GM21360 (cell line): ENCODE measurements at regions not wholly inside any gene's neighbourhood (a gene's known extent, or its start where the extent isn't known, plus 50 kb on each side); places are given as distances from the start of the nearest gene placed in this dataset.
"Not testable (repeated sequence)": the region's sequence is repeated elsewhere in the genome, so short reads cannot be mapped to it uniquely, and the experiment has no call there.

Experiments
- ATAC-seq: cut with Tn5 transposase; IDR thresholded peaks from one replicate; pipeline ENCODE4 v1.9.1; 2021; ENCODE audit warnings: mild to moderate bottlenecking, moderate library complexity; ENCODE audit not compliant: unreplicated experiment

DNA sequence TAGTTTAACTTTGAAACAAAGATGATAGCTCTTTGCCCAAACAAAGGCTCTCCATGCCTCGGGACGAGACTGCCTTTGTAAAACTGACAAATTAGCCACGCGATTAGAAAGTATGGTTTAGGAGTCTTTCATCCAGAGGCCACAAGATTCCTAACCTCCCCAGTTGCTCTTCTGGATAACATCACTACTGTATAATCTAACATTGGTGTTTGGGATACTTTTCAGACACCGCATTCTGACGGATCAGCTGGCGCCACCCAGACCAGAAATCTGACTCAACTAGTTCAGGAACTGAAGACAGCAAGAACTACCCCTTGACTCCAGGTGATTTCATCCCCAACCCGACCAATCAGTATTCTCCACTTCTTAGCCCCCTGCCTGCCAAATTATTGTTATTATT is 98.1 kb upstream of the TEX13D start:
- ATAC-seq: no peak

DNA sequence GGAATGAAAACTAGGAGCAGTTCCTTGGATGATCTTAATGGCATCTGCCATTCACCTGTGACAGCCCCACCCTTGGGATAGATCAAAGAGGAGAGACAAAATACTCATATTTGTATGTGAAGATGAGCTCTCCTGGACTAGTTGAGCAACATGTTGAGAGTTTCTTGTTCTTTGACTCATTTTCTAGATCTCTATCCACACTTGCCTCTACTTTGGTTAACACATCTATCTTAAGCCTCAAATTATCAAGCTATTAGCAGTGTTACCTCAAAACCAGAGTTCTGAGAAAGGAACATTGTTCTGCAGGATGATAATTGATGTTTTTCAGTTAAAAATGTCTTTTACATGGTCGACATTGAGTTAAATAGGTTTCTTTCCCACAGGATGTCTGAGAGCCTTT is 94.2 kb upstream of the TEX13D start:
- ATAC-seq: no peak

DNA sequence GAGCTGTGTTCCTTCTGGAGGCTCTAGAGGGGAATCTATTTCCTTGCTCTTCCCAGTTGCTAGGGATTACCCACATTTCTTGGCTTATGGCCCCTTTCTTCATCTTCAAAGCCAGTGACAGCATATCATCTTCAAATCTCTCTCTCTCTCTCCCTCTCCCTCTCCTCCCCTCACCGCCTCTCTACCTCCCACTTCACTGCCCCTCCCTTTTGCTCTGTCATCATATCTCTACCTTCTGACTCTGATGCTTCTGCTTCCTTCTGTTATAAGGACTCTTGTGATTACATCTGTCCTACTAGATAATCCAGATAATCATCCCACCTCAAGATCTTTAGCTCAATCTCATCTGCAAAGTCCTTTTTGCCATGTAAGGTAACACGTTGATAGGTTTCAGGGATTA is 93.1 kb upstream of the TEX13D start:
- ATAC-seq: no peak

DNA sequence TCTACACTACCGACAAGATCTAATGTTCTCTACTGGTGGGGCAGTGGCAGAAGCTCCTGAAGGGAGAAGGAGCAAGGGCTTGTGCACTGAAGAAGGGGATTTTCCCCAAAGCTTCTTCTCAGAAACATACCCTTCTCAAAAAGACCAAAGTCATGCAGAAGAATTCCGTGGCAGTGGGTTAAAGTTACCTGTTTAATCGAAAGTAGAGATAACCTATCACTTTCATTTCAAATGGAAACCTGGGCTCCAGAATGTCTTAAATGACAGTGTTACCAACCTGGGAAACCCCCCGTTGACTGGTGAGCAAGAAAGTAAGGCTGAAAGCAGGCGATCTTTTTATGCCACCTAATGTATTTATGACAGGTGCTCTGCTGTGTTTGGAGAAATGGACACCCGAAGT is 92.5 kb upstream of the TEX13D start:
- peak; percentile 90 for ATAC-seq

DNA sequence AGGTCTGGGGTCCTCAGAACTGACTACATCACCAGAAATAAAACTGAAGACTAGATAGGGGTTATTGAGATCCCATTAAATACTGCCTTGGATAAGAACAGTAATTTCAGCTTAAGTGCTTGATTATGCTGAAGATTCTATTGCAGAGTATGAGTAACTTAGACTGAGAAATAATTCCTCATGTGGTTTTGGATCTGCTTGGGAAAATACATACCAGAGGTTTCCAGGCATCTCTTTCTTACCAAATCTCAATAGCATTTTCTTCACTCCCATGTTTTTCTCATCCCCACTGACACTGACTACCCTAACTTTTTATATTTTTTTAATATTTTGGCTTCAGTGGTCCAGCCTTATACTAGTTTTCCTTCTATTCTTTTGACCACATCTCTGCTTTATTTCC is 92.0 kb upstream of the TEX13D start:
- no peak for ATAC-seq

DNA sequence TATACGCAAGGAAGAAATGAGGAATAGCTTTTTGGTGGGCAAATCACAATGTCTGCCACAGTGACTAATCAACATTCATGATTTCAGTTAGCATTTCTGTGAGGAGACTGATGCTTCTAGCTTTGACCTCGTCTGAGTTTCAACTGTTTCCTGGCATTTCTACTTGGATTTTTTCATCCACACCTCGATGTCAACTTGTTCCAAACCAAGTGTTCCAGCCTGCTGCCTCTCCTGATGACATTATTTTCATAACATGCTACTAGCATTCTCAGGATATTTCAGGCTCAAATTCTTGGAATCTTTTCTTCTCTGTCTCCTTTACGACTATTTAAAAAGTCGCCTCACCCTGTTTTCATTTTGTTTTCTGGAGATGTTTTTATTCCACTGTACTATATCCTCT is 90.3 kb upstream of the TEX13D start:
- no peak for ATAC-seq

DNA sequence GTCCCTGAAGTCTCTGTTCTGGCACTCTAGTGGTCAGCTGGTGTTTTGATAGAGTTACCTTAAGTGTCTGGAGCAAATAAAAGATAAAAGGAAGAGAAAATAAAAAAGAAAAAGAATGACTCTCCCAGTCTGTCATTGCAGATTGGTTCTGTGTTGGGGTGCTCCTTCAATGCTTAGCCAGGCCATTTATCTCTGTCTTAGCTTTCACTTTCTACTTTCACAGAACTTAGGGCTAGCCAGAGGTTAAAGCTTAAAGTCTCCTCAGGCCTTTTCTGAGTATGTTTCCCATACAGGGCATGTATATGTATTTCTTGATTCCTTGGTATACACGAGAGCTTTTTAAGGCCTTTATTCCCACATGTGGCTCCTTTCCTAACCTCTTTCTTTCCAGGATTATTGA is 83.1 kb upstream of the TEX13D start:
- ATAC-seq: no peak

DNA sequence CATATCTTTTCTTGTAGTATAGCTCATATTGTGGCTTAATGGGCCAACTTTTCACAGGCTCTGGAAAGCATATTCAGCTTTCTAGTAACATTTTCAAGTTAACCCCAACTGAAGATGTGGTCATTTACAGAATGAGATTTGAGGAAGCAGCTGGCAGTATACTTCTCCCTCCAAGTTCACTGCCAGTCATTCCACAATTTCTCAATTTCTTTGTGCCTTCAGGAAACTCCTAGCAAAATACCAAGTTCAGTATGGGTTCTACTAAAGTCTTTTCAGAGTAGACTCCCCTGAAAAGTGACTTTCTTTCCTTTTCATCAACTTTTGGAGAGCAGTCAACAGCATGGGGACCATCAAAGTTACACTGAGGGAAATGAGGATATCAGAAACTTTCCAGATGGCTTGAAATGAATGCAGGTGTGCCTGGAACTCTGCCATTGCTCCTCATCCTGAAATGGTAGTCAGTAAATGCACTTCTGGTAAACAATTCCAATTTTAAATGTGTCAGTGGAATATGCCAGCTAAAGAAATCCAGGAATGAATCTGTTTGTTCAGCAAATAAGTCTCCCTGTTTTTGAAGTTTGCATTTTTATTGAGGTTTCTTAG is 81.5 kb upstream of the TEX13D start:
- no peak for ATAC-seq

DNA sequence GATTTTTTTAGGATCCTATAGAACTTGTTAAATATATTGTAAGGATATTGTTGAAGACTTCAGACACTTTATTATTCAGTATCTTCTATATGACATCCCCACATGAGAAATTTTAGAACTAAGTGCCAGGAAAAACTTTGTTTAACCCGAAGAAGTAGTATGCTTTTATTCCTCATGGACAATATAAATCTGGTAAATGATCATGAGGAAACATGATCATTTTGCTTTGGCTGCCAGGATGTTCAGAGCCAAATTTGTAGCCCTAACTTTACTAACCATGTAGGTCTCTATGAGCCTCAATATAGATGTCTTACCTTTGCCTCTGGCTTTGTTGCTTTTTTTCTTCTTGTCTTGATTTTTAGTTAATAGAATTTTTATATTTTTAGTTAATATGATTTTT is 77.8 kb upstream of the TEX13D start:
- ATAC-seq: no peak

DNA sequence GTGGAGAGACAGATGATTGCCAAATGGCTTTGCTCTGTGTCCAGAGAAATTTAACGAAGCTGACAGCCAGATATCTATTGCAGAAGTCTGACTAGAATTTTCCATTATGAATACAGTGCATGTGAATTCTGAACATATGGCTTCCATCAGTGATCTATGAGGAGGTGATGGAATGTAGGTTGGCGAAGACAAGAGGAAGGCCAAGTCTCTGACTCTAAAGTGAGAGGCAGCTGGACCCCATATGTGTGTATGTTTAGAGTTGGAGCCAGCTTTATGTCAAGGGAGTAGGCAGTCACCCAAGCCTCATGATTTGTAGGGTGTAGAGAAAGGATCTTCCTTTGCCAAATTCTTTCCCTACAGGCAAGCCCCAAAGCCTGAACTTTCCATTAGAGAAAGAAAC is 76.2 kb upstream of the TEX13D start:
- ATAC-seq: no peak

DNA sequence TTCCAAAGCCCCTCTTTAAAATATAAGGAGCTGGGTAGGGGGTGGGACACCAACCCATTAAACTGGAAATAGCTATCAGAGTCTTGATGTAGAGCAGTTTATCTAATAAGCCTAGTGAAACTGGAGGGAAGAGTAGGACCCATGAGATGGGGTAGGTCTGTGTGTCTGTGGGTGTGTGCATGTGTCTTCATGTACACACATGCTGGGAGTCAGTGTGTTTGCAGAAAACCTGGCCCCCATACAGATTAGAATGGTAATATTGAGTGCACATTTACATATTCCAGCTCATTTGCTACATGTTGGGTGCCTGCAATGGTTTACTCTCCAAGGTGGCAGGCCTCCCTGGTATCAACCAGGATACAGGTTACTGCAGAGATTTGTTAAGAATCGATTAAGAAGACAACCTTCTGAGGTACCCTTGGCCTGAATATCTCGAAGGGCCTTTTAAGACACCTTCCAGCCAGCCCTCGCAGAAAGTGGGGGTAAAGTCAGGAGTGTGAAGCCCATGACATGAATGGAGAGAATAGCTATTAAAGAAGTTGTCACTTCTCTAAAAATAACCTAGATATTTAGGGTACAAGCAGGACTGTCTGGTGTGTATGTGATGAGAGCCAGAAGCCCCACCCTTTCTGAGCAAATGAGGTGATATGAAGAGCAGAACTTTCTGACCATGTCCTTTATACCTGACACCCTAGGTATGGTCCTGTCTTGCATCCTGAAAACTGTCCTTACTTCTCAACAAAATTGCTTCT is 75.7 kb upstream of the TEX13D start:
- ATAC-seq: no peak

DNA sequence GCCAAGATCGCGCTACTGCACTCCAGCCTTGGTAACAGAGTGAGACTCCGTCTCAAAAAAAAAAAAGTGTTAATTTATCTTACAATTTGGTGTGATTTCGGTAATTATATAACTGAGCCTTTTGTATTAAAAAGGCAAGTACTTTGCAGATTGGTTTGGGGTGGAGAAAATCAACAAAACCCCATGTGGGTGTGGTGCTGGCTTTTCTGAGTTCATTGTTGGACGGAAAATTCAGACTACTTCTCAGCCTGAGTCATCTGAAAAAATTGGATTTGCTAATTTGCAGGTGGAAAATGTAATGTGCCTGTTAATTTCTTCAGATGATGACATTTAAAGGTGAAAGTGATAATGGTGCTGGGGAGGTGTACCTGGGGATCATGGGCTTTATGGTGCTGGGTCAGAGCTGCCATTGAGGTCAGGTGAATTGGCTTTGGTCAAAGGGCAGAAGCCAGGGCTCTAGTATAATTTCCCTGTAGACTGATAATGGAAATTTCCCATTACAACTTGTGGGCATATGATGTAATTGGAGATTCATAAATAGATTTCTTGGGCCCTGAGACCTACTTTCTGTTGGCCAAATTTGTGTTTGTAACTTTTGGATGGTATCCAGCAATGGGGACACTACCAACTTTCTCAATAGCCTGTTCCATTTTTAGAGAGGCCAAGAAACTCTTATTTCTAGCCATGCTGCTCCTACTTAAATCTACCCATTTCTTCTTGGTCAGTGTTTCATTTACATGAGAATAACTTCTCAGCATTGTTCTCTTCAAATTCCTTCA is 74.3 kb upstream of the TEX13D start:
- ATAC-seq: no peak

DNA sequence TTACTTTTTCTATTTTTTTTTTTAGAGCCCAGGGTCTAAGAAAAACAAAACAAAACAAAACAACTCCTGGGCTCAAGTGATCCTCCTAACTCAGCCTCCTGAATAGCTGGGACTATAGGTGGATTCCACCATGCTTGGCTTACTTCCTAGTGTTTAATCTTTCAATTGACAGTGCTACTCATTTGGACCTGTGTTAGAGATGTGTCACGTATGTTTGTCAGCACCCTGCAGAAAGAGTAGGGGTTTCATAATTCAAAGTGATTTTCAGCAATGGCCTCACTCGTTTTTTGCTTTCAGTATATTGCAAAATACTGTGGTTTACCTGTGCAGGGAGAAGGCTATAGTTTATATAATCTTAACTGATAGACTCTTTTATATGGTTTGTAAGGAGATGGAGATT is 71.6 kb upstream of the TEX13D start:
- no peak for ATAC-seq

DNA sequence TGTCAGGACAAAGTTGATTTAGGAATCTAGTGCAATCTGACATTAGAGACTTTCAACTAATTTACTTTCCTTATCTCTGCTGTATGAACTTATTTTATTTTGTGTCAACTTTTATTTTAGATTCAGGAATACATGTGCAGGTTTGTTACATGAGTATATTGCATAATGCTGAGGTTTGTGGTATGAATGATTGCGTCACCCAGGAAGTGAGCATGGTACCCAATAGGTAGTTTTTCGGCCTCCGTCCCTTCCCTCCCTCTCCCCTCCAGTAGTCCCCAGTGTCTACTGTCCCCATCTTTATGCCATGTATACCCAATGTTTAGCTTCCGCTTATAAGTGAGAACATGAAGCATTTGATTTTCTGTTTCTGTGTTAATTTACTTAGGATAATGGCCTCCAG is 68.7 kb upstream of the TEX13D start:
- no peak for ATAC-seq

DNA sequence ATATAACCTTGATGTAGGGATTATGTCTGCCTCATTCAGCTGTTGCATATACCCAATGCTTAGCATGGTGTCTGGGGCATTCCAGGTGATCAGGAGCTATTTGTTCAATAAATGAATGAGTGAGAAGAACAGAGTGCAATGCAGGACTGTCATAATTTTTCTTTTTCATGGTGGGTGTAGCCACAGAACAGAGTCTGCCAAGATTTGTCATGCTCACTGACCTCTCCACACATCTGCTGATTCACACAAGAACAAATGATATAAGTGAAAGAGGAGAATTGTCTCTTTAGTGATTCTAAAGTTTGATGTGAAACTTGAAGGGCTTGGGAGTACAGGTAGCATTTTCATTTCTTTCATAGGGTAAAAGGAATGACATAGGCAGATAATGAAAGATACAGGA is 64.4 kb upstream of the TEX13D start:
- no peak for ATAC-seq

DNA sequence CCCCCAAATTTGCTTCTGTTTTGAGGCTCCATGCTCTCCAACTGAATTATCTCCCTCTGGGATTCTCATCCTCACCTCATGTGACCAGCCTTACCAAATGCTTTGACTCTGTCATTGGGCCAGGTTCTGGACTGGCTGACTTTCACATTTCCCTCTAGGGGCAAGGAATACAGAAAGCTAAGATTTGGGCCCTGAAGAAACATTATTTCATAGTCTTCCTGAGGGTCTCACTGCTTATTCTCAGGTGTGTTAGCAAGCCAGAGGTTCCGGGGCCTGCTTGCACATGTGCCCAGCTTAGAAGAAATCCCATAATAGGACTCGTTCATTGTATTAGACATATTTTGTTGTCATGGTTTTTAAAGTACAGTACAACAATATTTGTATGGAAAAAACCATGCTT is 62.6 kb upstream of the TEX13D start:
- ATAC-seq: no peak

DNA sequence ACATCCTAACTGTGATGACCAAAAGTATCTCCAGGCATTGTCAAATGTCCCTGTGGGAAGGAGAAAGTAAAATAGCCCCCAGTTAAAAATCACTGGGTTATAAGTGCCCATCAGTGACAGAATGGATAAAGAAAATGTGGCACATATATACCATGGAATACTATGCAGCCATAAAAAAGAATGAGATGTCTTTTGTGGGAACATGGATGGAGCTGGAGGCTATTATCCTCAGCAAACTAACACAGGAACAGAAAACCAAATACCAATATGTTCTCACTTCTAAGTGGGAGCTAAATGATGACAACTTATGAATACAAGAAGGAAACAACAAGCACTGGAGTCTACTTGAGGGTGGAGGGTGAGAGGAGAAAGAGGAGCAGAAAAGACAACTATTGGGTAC is 60.9 kb upstream of the TEX13D start:
- not testable (repeated sequence) for ATAC-seq

DNA sequence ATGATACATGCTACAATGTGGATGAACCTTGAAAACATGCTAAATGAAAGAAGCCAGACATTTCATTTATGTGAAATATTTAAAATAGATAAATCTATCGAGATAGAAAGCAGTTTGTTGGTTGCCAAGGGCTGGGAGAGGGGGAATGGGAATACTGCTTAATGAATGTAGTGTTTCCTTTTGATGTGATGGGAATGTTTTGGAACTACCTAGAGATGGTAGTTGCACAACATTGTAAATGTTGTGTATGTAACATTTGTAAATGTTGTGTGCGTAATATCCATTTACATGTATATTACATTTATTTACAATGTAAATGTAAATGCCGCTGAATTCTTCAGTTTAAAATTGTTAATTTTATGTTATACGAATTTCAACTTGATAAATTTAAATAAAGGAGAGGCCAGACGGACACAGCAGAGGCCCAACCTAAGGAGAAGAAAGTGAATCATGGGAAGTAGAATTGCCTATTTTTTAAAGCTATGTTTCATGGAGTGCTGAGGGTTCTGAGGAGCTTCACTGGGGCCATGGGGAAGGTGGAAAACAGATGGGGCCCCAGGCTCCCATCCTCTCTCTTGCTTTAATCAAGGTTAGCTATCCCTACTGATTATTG is 60.0 kb upstream of the TEX13D start:
- ATAC-seq: no peak

DNA sequence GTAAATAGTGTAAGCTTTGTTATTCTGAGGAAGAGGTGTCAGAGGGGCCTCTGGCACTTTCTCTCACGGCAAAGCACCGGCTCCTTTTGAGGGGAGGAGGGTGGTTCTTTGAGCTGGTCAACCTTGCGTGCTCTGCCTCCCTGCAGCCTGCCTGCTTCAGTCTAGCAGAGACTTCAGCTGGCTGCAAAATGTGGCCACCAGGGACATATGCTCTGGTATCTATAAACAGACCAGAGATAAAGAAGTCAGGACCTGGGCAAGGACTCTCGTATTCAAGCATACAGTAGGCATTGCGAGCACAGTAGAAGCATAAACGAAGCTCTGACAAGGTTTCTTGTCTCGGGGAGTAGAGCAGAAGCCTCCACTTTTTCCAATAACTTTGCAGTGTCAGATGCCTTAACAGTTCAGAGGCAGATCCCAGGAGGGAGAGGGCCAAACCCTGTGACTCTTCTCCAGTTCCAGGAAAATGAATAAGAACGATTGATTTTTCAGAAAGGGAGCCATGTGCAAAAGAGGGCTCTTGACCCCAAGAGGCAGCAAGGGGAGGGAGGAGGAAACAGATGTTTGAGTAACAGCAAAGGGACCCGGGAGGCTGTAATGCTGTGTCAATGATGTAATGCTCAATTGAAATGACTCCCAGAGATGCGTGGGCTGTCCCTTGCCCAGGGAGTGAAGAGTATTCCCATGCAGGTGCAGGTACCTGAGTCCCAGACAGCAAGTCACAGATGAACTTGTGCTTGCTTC is 57.9 kb upstream of the TEX13D start:
- no peak for ATAC-seq

DNA sequence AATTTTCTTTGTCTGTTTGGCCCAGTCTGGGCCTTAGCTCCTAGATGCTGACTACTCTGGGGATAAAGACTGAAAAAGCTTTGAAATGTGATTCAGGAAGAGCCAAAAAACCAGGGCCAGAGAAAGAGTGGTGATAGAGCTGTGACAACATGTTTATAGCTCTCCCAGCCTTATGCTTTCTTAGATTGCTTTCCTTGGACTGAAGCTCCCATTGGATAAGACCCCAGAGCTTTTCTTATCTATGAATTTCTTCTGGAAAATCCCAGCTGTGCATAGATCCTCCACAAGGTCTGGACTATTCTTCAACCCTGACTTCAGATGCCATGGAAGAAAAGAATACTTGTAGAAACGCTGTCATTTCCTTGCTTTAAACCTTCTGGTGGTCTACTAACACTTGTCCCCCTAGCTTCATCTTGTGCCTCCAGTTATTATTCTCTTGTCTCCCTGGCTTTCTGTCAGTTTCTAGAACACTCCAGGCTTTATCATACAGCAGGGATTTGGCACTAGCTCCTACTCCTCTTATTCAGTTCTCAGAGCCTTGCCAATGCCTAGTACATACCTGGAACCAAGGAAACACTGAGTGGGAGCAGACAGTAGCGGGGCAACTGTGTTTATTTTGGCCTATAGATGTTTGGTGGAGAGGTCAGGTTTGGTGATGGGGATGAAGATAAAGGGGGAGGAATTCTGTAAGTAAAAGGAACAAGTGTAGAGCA is 57.1 kb upstream of the TEX13D start:
- ATAC-seq: no peak
